SU-DHL-6 (cell line): ENCODE measurements at regions not wholly inside any gene's neighbourhood (a gene's known extent, or its start where the extent isn't known, plus 50 kb on each side); places are given as distances from the start of the nearest gene placed in this dataset.

Source experiments
- H2AFZ ChIP-seq: fragments of 200-600 bp; sonication (generic); 2 replicates; pipeline ENCODE4 v1.6.1; 2014; ENCODE audit warnings: low read depth, mild to moderate bottlenecking, moderate library complexity, mixed read lengths, antibody characterized with exemption, low read length; ENCODE audit not compliant: severe bottlenecking
- H3F3A ChIP-seq: fragments of 200-600 bp; shearing (Covaris generic); 2 replicates; pipeline ENCODE4 v1.6.0; 2016; ENCODE audit warnings: antibody characterized with exemption, mild to moderate bottlenecking; ENCODE audit not compliant: insufficient read depth
- H3K27ac ChIP-seq: fragments of 200-600 bp; sonication (generic); 2 replicates; pipeline ENCODE4 v1.5.1; 2016; ENCODE audit warnings: low read depth, mild to moderate bottlenecking, low read length, moderate library complexity, mixed read lengths
- H3K27me3 ChIP-seq: fragments of 200-600 bp; sonication (generic), shearing (Covaris generic); 2 replicates; pipeline ENCODE4 v1.6.0; 2014; ENCODE audit warnings: mild to moderate bottlenecking, low read length
- H3K36me3 ChIP-seq: fragments of 200-600 bp; sonication (generic); 2 replicates; pipeline ENCODE4 v1.6.1; 2014; ENCODE audit warnings: mild to moderate bottlenecking, low read length, mixed read lengths
- H3K4me2 ChIP-seq: fragments of 300-600, 200-600 bp; shearing (Covaris generic), sonication (generic); 2 replicates; pipeline ENCODE4 v1.6.0; 2014; ENCODE audit warnings: low read length, low read depth, mild to moderate bottlenecking; ENCODE audit not compliant: poor library complexity, severe bottlenecking
- H3K4me3 ChIP-seq: fragments of 200-600 bp; sonication (generic); 2 replicates; pipeline ENCODE4 v1.5.1; 2014; ENCODE audit warnings: antibody characterized with exemption, low read length, mild to moderate bottlenecking, mixed read lengths; ENCODE audit not compliant: insufficient read depth, poor library complexity, severe bottlenecking
- H3K79me2 ChIP-seq: fragments of 200-600 bp; sonication (generic); 2 replicates; pipeline ENCODE4 v1.6.1; 2014; ENCODE audit warnings: mild to moderate bottlenecking, low read length, moderate library complexity; ENCODE audit not compliant: insufficient read depth
- H3K9ac ChIP-seq: fragments of 200-600 bp; sonication (generic); 2 replicates; pipeline ENCODE4 v1.7.0; 2014; ENCODE audit warnings: mild to moderate bottlenecking, low read length
- H3K9me2 ChIP-seq: fragments of 200-600 bp; sonication (generic); replicated peaks from 2 replicates; pipeline ENCODE4 v1.6.1; 2014; ENCODE audit warnings: low read length; ENCODE audit not compliant: insufficient read depth
- H3K9me3 ChIP-seq: fragments of 200-600 bp; sonication (generic); 2 replicates; pipeline ENCODE4 v1.6.1; 2014; ENCODE audit warnings: low read length, mixed read lengths; ENCODE audit not compliant: insufficient read depth
- H4K20me1 ChIP-seq: fragments of 200-600 bp; sonication (generic); 2 replicates; pipeline ENCODE4 v1.6.1; 2014; ENCODE audit warnings: low read depth, mild to moderate bottlenecking, antibody characterized with exemption, low read length, moderate library complexity, mixed read lengths
- EZH2phosphoT487 ChIP-seq: fragments of 200-600 bp; sonication (generic), shearing (Covaris generic); conservative IDR thresholded peaks from 2 replicates; pipeline ENCODE4 v1.6.1; 2018; ENCODE audit warnings: mild to moderate bottlenecking, antibody characterized with exemption, low read length, moderate library complexity, mixed read lengths
- TF ChIP-seq, protein P1 (sequence below): fragments of 200-600 bp; sonication (generic); IDR thresholded peaks from one replicate; pipeline ENCODE4 v1.5.1; 2017; ENCODE audit warnings: antibody characterized with exemption, mild to moderate bottlenecking, low read length, moderate library complexity; ENCODE audit not compliant: insufficient read depth, poor library complexity, severe bottlenecking

- no peak overlapping the region for H3K27ac ChIP-seq
- no peaks in the 10 kb centered on the region for H3K36me3 ChIP-seq
- no peaks in the 10 kb centered on the region for H3K9me2 ChIP-seq
- no peak overlapping the region for H3K4me3 ChIP-seq
- H2AFZ ChIP-seq, result no peak overlapping the region
- H3K9ac ChIP-seq, result no peak overlapping the region
- H4K20me1 ChIP-seq, result no peaks in the 10 kb centered on the region
- H3K27me3 ChIP-seq, result no peaks in the 10 kb centered on the region
- H3K4me2 ChIP-seq, result no peak overlapping the region
- no peaks in the 10 kb centered on the region for H3K9me3 ChIP-seq
- H3K79me2 ChIP-seq, result no peaks in the 10 kb centered on the region
- H3F3A ChIP-seq, result no peaks in the 10 kb centered on the region
- TF ChIP-seq EZH2phosphoT487, result no peak
- TF ChIP-seq, protein P1, sequence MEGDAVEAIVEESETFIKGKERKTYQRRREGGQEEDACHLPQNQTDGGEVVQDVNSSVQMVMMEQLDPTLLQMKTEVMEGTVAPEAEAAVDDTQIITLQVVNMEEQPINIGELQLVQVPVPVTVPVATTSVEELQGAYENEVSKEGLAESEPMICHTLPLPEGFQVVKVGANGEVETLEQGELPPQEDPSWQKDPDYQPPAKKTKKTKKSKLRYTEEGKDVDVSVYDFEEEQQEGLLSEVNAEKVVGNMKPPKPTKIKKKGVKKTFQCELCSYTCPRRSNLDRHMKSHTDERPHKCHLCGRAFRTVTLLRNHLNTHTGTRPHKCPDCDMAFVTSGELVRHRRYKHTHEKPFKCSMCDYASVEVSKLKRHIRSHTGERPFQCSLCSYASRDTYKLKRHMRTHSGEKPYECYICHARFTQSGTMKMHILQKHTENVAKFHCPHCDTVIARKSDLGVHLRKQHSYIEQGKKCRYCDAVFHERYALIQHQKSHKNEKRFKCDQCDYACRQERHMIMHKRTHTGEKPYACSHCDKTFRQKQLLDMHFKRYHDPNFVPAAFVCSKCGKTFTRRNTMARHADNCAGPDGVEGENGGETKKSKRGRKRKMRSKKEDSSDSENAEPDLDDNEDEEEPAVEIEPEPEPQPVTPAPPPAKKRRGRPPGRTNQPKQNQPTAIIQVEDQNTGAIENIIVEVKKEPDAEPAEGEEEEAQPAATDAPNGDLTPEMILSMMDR, result no peak
Measured at GRCh38 chr4:125551967-125552366, 237.2 kb downstream of the FAT4 start.

- H3K36me3 ChIP-seq, result no peaks in the 10 kb centered on the region
- no peak for TF ChIP-seq EZH2phosphoT487
- TF ChIP-seq, protein P1, result no peak
- H3K4me2 ChIP-seq, result no peak overlapping the region
- H3K4me3 ChIP-seq, result no peak overlapping the region
- H3K9me3 ChIP-seq, result no peaks in the 10 kb centered on the region
- no peaks in the 10 kb centered on the region for H3K27me3 ChIP-seq
- no peaks in the 10 kb centered on the region for H4K20me1 ChIP-seq
- no peaks in the 10 kb centered on the region for H3K9me2 ChIP-seq
- H3F3A ChIP-seq, result no peaks in the 10 kb centered on the region
- H2AFZ ChIP-seq, result no peak overlapping the region
- no peak overlapping the region for H3K9ac ChIP-seq
- no peak overlapping the region for H3K27ac ChIP-seq
- no peaks in the 10 kb centered on the region for H3K79me2 ChIP-seq
Measured at GRCh38 chr4:125572601-125573000, 257.8 kb downstream of the FAT4 start.

DNA sequence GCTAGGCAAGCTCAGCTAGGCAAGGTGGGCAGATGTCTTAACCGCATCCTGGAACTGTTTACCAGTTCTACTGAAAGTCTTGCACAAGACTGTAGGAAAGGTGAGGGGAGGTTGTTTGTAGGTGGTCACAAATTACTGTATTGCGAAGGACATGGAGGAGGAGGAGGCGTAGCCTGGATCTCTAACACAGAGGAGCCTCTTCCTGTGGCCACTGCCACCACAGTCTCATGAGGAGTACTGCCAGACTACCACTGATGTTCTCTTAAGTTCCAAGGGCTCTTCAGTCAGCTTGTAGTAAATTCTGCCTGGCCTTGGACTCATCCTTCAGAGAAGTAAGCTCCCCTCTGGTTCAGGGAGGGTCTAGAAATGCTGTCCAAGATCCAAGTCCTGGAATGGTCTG lies 258.6 kb downstream of the FAT4 start:
- H3K27ac ChIP-seq, result no peak overlapping the region

More for the DNA sequence above, 258.6 kb downstream of the FAT4 start:
- no peaks in the 10 kb centered on the region for H4K20me1 ChIP-seq
- no peak overlapping the region for H3K4me2 ChIP-seq
- no peaks in the 10 kb centered on the region for H3K27me3 ChIP-seq
- no peak overlapping the region for H3K9ac ChIP-seq
- no peaks in the 10 kb centered on the region for H3K9me3 ChIP-seq
- H3K36me3 ChIP-seq, result no peaks in the 10 kb centered on the region
- no peaks in the 10 kb centered on the region for H3K9me2 ChIP-seq
- no peak overlapping the region for H3K4me3 ChIP-seq
- H3K79me2 ChIP-seq, result no peaks in the 10 kb centered on the region
- no peaks in the 10 kb centered on the region for H3F3A ChIP-seq
- no peak for TF ChIP-seq EZH2phosphoT487
- TF ChIP-seq, protein P1, result no peak
- H2AFZ ChIP-seq, result no peak overlapping the region
